Stimulated activated CD4-positive, alpha-beta T cell treated with anti-CD3 and anti-CD28 coated beads, TNF-alpha, amount 100 ng/mL, for 24 hours (primary cell): ENCODE measurements at regions not wholly inside any gene's neighbourhood (a gene's known extent, or its start where the extent isn't known, plus 50 kb on each side); places are given as distances from the start of the nearest gene placed in this dataset.

Experiments
- DNase-seq, 3 experiments: peaks; one replicate each; pipeline ENCODE4 v3.0.0-alpha.2; 2020; ENCODE audit warnings: low read depth in 3 of 3

DNA sequence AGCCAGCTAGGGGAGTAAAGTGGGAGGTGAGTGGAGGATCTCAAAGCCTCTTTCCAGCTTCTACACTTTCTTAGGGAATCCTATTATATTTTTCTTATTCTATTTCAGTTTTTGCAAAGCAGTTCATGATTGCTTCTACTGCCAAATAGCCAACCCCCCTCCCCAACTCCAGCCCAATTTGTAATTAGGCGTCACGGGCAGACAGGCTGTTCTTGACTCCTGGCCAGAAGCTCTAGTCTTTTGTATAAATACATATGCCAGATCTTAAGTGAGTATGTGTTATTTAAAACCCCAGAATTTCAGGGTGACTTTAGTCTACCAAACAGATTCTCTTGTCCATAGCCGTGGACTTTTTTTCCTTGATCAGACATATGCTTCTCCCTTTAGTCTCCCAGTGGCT, 255.2 kb downstream of the BUB3 start:
- no peak for DNase-seq

DNA sequence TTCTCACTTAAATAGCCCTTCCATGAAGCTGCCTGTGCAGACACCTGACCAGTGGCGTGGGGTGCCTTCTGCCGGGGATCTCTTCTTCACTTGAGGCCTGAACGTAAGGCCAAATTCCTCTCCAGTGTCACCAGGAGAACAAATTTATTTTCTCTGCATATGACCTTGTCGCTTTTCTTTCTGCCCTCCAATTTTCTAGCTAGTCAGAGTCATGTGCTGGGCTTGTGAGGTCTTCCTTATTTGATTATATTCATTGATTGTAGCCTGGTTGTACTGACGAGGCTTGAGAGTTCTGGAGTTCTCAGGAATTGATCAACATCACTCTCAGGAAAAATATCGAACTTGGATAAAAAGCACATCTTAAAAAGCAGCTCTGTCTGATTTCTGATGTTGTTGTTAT, 255.7 kb downstream of the BUB3 start:
- DNase-seq: no peak

DNA sequence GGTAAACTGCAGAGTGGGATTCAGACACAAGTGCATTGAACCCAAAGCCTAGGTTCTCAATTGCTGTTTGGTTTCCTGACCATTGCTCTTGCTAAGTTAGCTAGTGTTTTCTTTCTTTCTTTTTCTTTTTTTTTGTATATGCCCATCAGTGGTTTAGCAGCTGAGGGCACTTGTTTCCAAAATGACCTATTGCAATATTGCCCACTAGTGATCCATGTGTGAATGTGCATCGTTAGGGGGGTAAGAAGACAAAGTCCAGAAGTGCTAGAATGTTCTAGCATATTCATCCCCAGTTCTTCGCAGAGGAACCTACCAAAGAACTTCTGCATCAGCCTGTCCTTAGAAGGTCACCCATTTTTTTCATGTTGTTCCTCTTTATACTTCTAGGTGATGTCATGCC, 252.8 kb upstream of the GPR26 start:
- DNase-seq: no peak

- DNase-seq: no peak
Measured at GRCh38 chr10:123415523-123415922, 250.6 kb upstream of the GPR26 start.

- DNase-seq: no peak
Measured at GRCh38 chr10:123417414-123417813, 248.7 kb upstream of the GPR26 start.

- DNase-seq: no peak
Measured at GRCh38 chr10:123421461-123421860, 244.7 kb upstream of the GPR26 start.

DNA sequence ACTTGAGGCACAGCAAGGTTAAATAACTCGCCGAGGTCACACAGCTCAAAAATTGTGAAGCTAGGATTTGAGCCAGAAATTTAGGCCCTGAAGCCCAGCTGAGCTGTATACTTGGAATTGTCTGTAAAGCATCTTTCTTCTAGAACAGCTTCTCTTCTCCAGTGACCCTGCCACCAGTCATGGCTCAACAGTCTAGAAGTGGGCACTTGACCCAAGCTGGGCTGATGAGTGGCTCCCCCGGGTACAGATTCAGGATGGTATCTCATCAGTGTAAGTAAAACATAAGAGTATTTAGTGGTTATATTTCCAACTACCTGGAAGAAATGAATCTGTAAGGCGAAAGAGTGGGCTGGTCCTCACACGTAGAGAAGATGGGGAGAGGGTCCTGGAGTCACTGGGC, 243.9 kb upstream of the GPR26 start:
- no peak for DNase-seq

DNA sequence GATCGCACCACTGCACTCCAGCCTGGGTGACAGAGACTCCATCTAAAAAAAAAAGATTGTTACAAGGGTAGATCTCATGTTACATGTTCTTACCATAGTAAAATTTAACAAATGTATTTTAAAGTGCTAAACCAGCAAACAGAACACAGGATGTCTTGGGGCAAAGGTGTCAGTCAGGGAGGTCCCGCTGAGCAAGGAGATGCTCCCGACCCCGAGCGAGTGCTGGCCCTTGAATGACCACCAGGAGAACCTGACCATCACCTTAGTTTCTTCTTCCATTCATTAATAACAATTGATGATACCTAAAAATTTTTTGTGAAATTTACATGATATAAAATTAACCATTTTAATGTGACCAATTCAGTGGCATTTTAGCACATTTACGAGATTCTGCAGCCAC, 241.6 kb upstream of the GPR26 start:
- DNase-seq: no peak

- DNase-seq: no peak
Measured at GRCh38 chr10:123425680-123426079, 240.5 kb upstream of the GPR26 start.

- no peak for DNase-seq
Measured at GRCh38 chr10:123427165-123427786, 238.9 kb upstream of the GPR26 start.

DNA sequence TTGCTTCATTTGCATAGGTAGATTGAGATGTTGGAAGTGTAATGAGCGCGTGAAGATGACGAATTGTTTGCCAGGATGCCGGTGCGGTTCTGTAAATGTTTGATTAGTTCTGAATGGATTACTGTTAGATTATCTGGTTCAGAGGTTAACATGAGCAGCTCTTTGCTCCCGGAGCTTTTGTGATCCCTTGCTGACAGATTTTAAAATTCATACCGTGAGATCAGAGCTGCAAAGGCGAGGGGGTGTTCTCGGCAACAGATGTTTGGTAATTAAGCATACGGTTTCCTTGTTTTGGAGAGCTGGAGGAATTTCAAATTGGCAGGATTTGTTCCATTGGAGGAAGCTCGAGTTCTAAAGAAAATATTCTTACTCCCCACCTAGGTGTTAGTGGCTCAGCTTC, 237.8 kb upstream of the GPR26 start:
- DNase-seq: no peak

GRCh38 chr10:123429706-123430221, 236.4 kb upstream of the GPR26 start:
- DNase-seq: no peak

DNA sequence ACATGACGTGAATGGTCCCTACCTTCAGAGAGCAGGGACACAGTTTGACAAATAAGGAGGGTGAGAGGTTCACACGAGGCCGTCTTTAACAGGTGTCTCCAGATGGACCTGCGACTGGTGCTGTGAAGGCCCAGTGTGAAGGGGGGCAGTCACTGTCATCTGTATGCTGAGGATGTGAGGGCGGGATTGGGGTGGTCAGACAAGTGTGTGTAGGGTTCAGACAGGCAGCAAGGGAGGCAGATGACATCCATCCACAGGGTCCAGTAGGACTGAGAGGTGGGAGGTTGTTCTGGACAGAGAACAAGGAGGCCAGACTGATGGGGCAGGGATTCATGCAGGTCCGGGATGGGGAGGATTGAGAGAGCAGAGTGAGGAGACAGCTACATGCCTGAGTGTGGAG, 232.6 kb upstream of the GPR26 start:
- no peak for DNase-seq

- no peak for DNase-seq
Measured at GRCh38 chr10:123434435-123435039, 231.6 kb upstream of the GPR26 start.

DNA sequence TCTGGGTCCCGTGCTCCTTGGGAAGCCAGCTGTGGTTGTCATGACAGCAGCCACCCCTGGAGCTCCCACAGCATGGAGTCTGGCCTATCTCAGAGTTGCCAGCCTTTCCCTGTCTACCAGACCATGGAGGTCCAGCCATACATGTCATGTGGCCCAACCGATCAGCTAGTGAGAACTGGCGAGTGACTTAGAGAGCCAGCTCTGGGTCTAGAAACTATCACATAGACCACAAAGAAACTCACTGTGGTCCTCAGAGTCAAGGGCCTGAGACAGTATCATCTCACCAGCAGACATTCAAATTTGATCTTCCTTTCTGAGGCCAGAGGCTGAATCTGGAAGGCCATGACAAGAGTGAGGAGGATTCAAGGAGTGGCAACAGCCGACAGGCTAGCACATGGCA, 223.3 kb upstream of the GPR26 start:
- DNase-seq: no peak

GRCh38 chr10:123443924-123444323, 222.2 kb upstream of the GPR26 start:
- no peak for DNase-seq

GRCh38 chr10:123445261-123445775, 220.8 kb upstream of the GPR26 start:
- DNase-seq: no peak

DNA sequence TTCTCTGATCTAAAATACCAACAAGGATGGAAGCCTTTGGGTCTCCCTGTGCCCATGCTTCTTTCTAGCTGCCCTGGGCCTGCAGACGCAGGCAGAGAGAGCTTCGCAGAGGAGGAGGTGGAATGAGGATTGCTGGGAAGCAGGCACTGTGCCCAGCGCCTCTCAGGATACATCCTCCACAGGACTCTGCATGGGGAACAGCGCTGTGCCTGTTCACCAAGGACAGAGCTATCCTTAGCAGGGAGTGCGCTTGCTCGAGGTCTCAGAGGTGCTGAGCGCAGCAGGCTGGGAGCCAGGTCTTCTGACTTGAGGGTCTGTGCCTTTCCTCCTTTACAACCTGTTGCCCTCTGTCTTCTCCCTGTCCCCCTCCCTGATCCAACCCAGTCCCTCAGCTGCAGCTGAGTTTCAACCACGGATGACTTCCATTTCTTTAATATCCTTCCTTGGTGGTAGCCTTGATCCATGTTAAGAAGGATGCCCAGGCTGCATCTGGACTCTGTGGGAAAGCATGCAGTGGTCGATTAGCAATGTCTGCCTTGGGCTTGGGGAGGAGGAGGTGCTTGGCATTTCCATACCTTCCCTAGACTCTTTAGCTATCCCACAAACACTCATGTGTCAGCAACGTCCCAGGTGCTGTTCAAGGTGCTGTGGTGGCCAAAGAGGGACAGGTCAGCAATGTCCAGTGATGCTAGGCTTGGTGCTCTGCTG, 219.6 kb upstream of the GPR26 start:
- DNase-seq: no peak

- no peak for DNase-seq
Measured at GRCh38 chr10:123449234-123449962, 216.8 kb upstream of the GPR26 start.

- DNase-seq: no peak
Measured at GRCh38 chr10:123450956-123451605, 215.1 kb upstream of the GPR26 start.

- no peak for DNase-seq
Measured at GRCh38 chr10:123451618-123452245, 214.4 kb upstream of the GPR26 start.
